Activated naive CD4-positive, alpha-beta T cell treated with anti-CD3 and anti-CD28 coated beads, Interleukin-2, amount 50 U/mL, for 72 hours (primary cell): ENCODE measurements at regions not wholly inside any gene's neighbourhood (a gene's known extent, or its start where the extent isn't known, plus 50 kb on each side); places are given as distances from the start of the nearest gene placed in this dataset.
A peak's percentile ranks its signal among the peaks of the same experiment; 100 is the strongest.

Source experiments
- ATAC-seq, 2 donors: fragments of 150-1000 bp; cut with Tn5 transposase; 2 replicates each; pipeline ENCODE4 v1.10.0; 2021; ENCODE audit warnings: mild to moderate bottlenecking in 2 of 2, moderate library complexity in 2 of 2
- DNase-seq, 2 donors: peaks; one replicate each; pipeline ENCODE4 v3.0.0; 2021 to 2022; ENCODE audit warnings: low spot score in 2 of 2
- H3K27ac Mint-ChIP-seq, 2 donors: one replicate each; pipeline ENCODE4 v1.8.0; 2022; ENCODE audit warnings: mild to moderate bottlenecking in 2 of 2, mixed read lengths in 2 of 2
- H3K36me3 Mint-ChIP-seq, 2 donors: one replicate each; pipeline ENCODE4 v1.8.0; 2022; ENCODE audit warnings: mixed read lengths in 2 of 2
- H3K9me3 Mint-ChIP-seq, 2 donors: one replicate each; pipeline ENCODE4 v1.8.0; 2022; ENCODE audit warnings: mixed read lengths in 2 of 2

DNA sequence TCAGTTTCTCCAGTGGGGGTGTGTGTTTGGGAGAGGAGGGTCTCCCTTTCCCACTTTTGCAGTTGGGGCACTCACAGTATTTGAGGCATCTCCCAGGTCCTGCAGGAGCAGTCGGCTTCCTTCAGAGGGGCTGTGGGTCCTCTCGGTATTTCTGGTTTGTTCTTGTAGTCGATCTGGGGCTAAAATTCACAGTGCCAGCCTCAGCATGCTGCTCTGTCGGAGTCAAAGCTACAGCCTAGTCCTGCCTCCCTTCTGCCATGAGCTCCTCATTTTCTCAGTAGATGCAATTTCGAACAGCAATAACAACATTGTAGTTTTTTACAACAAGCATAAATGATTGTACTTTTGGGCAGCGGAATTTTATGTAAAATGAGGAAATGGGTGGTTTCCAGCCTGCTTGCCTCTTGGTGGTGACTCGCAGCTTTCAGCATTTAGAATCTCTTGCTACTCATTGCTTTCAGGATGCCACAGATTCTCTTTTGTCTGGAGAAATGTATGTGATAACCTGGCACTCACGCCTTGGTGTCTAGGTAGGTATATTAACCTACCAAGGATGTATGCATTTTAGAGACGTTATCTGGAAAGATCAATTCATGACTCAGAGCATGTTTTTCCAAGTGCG lies 82.4 kb upstream of the C21orf91 start:
- Mint-ChIP-seq H3K9me3 (peaks cover 20 to 34% of the 10 kb centered on the region in 2 donors), H3K27ac (no peak overlapping the region), H3K36me3 (peaks cover 27 to 33% of the 10 kb centered on the region in 2 donors)
- ATAC-seq (peak in 1 of 2 donors; percentile 34), DNase-seq (no peak)

DNA sequence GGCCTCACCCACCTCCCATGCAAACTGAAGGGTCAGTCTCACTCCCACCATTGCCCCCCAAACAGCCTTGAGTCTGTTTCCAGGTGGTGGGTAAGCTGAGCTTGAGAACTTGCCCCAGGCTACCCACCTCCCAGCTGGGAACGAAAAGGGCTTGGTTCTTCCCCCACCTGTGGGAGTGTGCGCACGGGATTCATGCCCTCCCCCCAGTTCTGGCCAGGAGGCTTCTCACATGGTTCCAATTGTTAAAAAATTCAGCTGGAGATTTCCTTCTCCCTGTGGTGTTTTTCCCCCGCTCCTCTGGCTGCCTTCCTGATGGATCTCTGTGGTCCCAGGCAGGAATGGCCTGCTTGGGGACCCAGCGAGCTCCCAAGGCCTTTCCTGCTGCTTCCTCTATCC lies 81.8 kb upstream of the C21orf91 start:
- ATAC-seq = no peak
- Mint-ChIP-seq H3K36me3 (peaks cover 31 to 37% of the 10 kb centered on the region in 2 donors), H3K9me3 (peaks cover 21 to 35% of the 10 kb centered on the region in 2 donors), H3K27ac (no peak overlapping the region)
- no peak for DNase-seq

GRCh38 chr21:17900281-17900989 lies 81.3 kb upstream of the C21orf91 start:
- H3K27ac Mint-ChIP-seq = no peak overlapping the region
- ATAC-seq (no peak), DNase-seq (no peak)
- H3K36me3 Mint-ChIP-seq = peaks cover 31 to 42% of the 10 kb centered on the region in 2 donors
- H3K9me3 Mint-ChIP-seq = peaks cover 21 to 35% of the 10 kb centered on the region in 2 donors

DNA sequence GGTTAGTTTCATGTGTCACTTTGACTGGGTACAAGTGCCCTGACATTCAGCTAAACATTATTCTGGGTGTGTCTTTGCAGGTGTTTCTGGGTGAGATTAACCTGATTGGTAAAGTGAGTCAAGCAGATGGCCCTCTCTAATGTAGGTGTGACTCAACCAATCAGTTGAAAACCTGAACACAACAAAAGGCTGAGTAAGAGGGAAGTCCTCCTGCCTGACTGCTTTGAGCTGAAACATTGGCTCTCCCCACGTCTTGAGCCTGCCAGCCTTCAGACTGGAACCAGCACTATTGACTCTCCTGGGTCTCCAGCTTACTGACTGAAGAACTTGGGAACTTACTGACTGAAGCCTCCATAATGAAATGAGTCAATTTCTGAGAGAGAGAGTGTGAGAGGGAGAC lies 70.0 kb upstream of the C21orf91 start:
- DNase-seq (no peak), ATAC-seq (no peak)
- Mint-ChIP-seq H3K27ac (no peak overlapping the region), H3K36me3 (no peaks in the 10 kb centered on the region), H3K9me3 (peaks cover 0 to 6% of the 10 kb centered on the region in 2 donors)

DNA sequence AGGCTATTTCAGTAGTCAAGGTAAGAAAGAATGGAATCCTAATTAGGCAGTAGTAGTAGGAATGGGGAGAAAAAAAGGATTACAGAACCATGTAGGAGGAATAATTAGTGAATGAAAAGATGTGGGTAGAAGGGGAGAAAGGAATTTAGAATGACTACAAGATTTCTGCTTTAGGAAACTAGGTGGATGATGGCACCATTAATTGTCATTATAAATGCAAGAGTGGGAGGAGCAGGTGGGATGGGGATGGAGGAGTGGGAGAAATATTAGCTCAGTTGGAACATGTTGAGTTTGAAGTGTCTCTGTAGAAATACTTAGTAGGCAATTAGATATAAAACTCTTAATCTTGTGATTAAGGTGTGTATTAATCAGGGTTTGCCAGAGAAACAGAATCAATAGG lies 50.0 kb upstream of the C21orf91 start:
- ATAC-seq (no peak), DNase-seq (no peak)
- Mint-ChIP-seq H3K36me3 (no peaks in the 10 kb centered on the region), H3K27ac (no peak overlapping the region), H3K9me3 (peaks cover 4 to 10% of the 10 kb centered on the region in 2 donors)
